ENCODE measurements at regions not wholly inside any gene's neighbourhood (a gene's known extent, or its start where the extent isn't known, plus 50 kb on each side); places are given as distances from the start of the nearest gene placed in this dataset.

DNA sequence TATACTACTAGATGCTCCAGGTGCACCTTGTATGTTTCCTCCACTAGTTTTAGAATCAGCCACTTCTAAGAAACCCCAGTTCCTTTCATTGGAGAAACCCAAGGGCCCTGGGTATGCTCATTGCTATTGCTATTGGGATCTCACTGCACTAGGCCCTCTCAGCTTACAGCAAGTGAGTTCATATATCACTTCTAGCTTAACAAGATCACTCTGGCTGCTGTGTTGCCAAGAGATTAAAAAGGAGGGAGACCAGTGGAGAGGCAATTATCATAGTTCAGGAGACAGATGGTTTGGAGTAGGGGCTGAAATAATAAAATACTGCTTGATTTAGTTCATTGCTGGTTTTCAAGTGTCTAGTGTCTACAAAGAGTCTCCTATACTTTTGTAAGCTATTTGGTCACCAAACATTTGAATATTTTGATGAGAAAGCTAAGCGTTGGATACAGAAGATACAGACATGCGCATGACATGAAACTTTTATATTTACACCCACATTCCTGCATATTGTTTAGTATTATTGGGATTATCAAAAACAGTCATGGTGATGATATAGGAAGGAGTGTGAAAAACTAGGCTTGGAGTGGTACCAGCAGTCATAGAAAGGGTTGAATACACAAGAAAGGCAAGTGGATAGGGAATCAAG is 671.9 kb downstream of the ADGRL2 start:
- 98% methylated on average over 2 of the region's 2 CpGs for WGBS
- no peaks in the 10 kb centered on the region for H3K36me3 ChIP-seq
- no peak for DNase-seq (ENCODE audit: extremely low spot score)
- no peaks in the 10 kb centered on the region for H3K4me1 ChIP-seq
- H3K27me3 ChIP-seq = no peaks in the 10 kb centered on the region
- TF ChIP-seq POLR2AphosphoS5 (IDR thresholded peaks at IDR 0.05) = no peak
- TF ChIP-seq, protein P1, sequence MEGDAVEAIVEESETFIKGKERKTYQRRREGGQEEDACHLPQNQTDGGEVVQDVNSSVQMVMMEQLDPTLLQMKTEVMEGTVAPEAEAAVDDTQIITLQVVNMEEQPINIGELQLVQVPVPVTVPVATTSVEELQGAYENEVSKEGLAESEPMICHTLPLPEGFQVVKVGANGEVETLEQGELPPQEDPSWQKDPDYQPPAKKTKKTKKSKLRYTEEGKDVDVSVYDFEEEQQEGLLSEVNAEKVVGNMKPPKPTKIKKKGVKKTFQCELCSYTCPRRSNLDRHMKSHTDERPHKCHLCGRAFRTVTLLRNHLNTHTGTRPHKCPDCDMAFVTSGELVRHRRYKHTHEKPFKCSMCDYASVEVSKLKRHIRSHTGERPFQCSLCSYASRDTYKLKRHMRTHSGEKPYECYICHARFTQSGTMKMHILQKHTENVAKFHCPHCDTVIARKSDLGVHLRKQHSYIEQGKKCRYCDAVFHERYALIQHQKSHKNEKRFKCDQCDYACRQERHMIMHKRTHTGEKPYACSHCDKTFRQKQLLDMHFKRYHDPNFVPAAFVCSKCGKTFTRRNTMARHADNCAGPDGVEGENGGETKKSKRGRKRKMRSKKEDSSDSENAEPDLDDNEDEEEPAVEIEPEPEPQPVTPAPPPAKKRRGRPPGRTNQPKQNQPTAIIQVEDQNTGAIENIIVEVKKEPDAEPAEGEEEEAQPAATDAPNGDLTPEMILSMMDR (IDR thresholded peaks at IDR 0.05) = no peak
- TF ChIP-seq POLR2A (IDR thresholded peaks at IDR 0.05; ENCODE audit: low read depth) = no peak
- no peak for TF ChIP-seq EP300 (IDR thresholded peaks at IDR 0.05)
- peaks cover 0 to 6% (median 0%) of the 10 kb centered on the region in 4 donors for H3K9me3 ChIP-seq
- no peak overlapping the region for H3K4me3 ChIP-seq
- H3K27ac ChIP-seq (replicated peaks in 1 of 4) = no peak overlapping the region
- intact Hi-C loops (cut with DNase I) = no loop called here

DNA sequence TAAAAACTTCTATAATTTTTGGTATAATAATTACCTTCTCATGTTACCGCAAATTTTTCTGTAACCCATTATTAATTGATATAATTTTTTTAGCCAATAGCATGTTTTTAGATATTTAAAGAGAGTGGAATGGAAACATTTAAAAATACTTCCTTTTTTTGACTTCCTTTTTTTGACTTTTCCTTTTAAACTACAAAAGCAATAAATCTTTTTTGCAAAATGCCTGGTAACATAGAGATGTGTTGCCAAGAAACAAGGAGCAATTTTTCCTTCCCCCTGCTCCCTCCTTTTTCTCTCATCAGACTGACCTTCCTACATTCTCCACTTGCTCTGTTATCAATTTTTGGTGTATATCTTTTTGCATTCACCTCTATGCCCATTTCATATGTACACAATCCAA is 666.2 kb downstream of the ADGRL2 start:
- no peak for DNase-seq (ENCODE audit: extremely low spot score)
- TF ChIP-seq, protein P1 (IDR thresholded peaks at IDR 0.05) = no peak
- TF ChIP-seq POLR2AphosphoS5 (IDR thresholded peaks at IDR 0.05) = no peak
- no peak for TF ChIP-seq POLR2A (IDR thresholded peaks at IDR 0.05; ENCODE audit: low read depth)
- Histone ChIP-seq H3K36me3 (no peaks in the 10 kb centered on the region), H3K4me3 (no peak overlapping the region), H3K27ac (replicated peaks in 1 of 4) (no peak overlapping the region), H3K9me3 (no peaks in the 10 kb centered on the region), H3K4me1 (peaks cover 0 to 21% (median 19%) of the 10 kb centered on the region in 4 donors), H3K27me3 (no peaks in the 10 kb centered on the region)
- 77% methylated on average over 1 of the region's 1 CpG for WGBS
- intact Hi-C loops (cut with DNase I) = no loop called here

DNA sequence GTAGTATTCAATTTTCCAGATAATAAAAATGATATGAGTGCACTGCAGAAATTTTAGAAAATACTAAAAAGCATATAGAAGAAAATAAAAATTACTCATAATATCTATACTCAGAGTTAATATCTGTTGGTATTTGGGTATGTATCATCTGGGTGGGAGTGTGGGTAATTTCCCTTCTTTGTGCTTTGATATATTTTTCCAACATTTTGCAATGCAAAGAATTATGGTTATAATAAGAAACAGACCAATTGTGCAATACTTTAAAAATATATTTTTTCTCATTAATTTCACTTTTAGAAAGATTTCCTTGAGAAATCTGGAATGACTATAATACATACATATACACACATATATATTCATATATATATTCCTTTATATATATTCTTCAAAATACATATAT is 665.7 kb downstream of the ADGRL2 start:
- Histone ChIP-seq H3K9me3 (no peaks in the 10 kb centered on the region), H3K4me3 (no peak overlapping the region), H3K27me3 (no peaks in the 10 kb centered on the region), H3K36me3 (no peaks in the 10 kb centered on the region), H3K4me1 (peaks cover 0 to 21% (median 19%) of the 10 kb centered on the region in 4 donors), H3K27ac (replicated peaks in 1 of 4) (no peak overlapping the region)
- intact Hi-C loops (cut with DNase I) = no loop called here
- TF ChIP-seq POLR2AphosphoS5 (IDR thresholded peaks at IDR 0.05) (no peak), EP300 (IDR thresholded peaks at IDR 0.05) (no peak), POLR2A (IDR thresholded peaks at IDR 0.05; ENCODE audit: low read depth) (no peak)
- TF ChIP-seq, protein P1 (IDR thresholded peaks at IDR 0.05) = no peak
- no peak for DNase-seq (ENCODE audit: extremely low spot score)

DNA sequence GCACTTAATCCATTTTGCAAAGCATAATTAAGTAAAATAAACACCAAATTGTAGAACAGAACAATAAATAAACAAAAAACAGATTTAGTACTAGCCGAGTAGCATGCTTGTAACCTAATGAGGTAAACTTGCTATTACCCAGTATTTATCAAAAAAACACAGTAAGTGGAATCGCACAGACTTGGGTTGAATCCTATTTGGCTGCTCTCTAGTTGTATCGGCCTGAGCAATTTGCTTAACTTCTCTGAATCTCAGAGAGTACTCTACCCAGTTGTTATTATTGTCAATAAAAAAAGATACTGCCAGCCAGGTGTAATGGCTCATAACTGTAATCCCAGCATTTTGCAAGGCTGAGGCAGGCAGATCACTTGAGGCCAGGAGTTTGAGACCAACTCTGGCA is 664.3 kb downstream of the ADGRL2 start:
- no peaks in the 10 kb centered on the region for H3K9me3 ChIP-seq
- 56% methylated on average over 3 of the region's 3 CpGs for WGBS
- intact Hi-C loops (cut with DNase I) = no loop called here
- H3K4me3 ChIP-seq = no peak overlapping the region
- no peak for DNase-seq (ENCODE audit: extremely low spot score)
- H3K4me1 ChIP-seq = peaks cover 0 to 21% (median 19%) of the 10 kb centered on the region in 4 donors
- TF ChIP-seq POLR2AphosphoS5 (IDR thresholded peaks at IDR 0.05) (no peak), EP300 (IDR thresholded peaks at IDR 0.05) (no peak), POLR2A (IDR thresholded peaks at IDR 0.05; ENCODE audit: low read depth) (no peak)
- H3K27ac ChIP-seq (replicated peaks in 1 of 4) = no peak overlapping the region
- H3K36me3 ChIP-seq = no peaks in the 10 kb centered on the region
- no peaks in the 10 kb centered on the region for H3K27me3 ChIP-seq

DNA sequence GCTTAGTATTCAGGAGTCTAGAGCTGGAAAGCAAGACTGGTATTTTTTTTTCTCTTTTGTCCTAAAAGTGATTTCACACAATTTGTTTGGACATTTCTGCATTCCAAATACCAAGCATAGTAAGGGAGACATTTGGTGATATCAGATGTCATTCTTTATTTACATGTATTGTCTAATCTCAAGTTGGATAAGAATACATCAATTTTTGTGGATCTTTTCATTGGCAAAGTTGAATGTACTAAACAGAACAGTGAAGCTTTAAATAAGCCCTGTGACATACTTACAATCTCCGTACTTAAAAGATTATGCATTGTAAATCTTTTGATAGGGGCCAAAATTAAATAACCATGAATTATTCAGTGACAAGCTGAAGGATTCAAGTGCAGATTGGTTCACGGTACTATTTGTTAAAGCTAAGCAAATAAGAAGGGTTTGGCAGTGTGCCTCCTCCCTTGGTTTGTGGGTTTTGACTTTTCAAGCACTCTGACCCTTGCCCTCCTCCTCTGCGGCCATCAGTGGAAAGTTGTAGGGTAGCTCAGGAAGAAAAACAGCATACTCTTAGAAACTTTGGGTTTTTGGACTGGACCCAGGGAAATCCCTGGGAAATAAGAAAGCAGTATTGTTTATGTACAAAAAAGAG is 663.7 kb downstream of the ADGRL2 start:
- no peaks in the 10 kb centered on the region for H3K36me3 ChIP-seq
- H3K27ac ChIP-seq (replicated peaks in 1 of 4) = no peak overlapping the region
- no peaks in the 10 kb centered on the region for H3K27me3 ChIP-seq
- TF ChIP-seq, protein P1 (IDR thresholded peaks at IDR 0.05) = no peak
- no peak for TF ChIP-seq POLR2A (IDR thresholded peaks at IDR 0.05; ENCODE audit: low read depth)
- 27% methylated on average over 3 of the region's 3 CpGs for WGBS
- H3K9me3 ChIP-seq = no peaks in the 10 kb centered on the region
- DNase-seq (ENCODE audit: extremely low spot score) = no peak
- H3K4me3 ChIP-seq = no peak overlapping the region
- H3K4me1 ChIP-seq = peaks cover 0 to 21% (median 19%) of the 10 kb centered on the region in 4 donors
- intact Hi-C loops (cut with DNase I) = no loop called here
